HG02852 (cell line): ENCODE measurements at regions not wholly inside any gene's neighbourhood (a gene's known extent, or its start where the extent isn't known, plus 50 kb on each side); places are given as distances from the start of the nearest gene placed in this dataset.

ENCODE experiments used
- ATAC-seq: cut with Tn5 transposase; IDR thresholded peaks from one replicate; pipeline ENCODE4 v1.9.1; 2021; ENCODE audit warnings: mild to moderate bottlenecking, moderate library complexity; ENCODE audit not compliant: unreplicated experiment

DNA sequence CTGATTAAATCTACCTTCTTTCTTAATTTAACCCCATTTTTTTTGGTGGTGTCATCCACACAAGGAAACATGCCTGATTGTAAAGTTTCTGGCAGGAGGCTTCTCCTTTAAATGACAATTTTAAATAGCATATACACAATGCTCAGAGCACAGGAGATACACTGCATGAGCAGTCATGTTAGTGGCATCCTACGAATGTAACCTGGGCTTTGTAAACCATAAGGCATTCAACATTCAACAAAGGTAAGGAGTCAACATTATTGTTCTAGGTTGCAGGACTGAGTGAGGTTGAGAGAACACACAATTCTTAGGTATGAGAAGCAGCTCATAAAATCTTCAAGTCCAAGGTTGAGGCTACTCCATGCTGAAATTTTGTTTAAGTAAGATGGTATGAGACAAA lies 266.6 kb upstream of the SIX2 start:
- no peak for ATAC-seq

DNA sequence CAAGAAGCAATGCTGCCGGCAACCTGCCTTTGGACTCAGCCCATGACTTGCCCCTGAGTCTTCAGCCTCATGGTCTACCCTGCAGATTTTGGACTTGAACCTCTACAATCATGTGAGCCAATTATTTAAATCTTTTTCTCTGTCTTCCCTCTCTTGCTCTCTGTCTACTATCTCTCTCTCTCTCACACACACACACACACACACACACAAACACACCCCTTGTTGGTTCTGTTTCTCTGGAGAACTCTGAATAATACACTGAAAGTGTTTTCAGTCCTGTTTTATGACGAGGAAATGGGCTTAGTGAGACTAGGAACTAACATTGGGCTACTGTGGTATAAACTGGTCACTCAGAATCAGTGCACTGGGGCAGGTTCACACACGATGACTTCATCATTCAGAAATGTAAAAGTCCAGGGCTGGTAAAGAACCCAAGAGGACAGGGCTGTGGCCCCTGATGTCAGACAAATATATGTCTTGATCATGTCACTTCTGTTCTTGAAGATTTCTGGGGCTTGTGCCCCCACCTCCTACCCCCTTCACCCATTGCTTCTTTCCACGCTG lies 266.1 kb upstream of the SIX2 start:
- ATAC-seq, result no peak

DNA sequence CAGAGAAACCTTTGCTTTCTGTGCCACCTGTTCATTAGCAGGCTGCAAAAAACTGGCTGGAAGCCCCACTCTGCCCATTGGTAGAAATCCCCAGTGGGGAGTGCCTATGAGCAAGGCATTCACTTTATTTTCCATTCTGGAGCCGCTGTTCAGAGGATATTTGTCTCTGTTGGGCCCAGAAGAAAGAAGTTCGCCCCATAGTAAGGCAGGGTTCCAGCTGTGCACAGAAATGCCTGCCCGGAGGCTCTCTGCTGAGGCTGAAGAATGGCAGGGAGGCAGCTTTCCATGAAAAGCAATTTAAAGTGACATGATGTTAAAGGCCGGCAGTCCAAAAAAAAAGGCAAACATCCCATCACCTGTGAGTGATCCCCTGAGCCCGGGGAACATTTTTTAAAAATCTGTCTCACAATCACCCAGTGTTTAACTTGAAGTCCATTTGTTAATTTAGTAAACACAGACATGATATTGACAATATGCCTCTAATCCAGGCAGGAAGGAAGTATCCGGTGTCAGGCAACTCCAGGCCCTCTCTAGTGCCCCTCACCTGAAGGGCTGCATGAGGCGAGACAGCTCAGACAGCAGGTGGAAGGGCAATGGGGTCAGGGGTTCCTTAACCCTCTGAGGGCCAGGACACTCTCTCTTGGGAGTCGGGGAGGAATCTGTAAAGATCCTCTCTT lies 265.1 kb upstream of the SIX2 start:
- ATAC-seq, result no peak

DNA sequence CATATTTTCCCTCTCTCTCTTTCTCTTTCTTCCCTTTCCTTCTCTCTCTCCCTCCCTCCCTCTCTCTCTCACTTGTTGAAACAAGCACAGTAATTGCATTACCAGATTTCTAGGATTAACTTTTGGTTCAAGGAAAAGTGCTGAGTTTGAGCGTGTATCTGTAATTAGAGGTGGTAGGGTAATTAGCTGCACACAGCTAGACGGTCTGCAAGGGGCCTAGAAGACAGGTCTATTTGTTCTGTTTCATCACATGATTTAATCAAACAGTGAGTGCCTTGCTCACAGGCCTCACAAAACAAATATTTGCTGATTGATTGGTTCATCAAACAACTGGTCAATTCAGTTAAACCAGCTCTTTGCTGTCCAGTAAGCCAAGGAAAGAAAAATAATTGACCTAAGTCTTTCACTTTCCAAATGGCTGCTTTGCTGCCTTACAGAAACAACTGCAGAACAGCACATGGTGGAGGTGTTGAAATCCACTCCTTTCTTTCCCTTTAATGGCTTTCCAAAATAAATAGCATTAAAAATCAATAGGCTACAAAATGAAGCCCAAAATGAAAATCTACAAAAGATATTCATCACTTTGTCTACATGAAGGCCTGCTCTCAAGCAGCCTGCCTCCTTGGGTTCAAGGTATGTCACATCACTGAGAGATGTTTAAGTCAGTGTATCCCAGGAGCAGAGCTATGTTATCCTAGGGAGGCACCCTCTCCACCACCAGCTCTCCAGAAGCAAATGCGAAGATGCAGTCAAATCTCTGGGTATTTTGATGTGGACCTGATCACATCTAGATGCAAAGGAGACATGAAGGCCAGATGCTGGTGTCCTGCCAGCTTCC lies 264.4 kb upstream of the SIX2 start:
- ATAC-seq, result no peak

DNA sequence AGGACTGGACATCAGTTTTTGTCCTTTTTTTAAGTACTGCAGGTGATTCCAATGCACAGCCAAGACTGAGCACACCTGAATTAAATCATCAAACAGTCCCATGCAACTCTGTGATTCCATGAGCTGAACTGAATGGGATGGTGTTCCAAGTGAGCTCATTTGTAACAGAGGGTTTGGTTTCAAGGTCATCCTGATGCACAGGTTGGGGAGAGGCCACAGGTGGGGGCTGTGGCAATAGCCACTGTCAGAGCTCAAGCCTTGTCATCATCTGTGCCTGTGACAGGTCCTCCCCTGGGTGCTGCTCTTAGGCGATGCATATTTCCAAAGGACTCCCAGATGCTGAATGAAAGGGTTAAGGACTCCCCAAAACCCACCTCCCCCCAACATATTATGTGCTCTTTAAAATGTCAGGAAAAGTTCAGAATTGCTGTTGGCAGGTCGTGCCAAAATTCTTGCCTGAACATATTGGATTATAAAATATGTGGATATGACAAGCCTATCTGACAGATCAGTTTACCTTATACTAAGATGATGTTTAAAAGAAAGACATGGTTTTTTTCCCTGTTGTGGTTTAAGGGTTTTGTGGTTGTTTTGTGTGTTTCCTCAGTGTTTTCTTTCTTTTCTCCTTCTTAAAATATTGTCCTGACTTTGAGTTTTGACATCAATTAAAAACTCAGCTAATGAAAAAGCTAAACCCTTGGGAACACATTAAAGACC lies 263.5 kb upstream of the SIX2 start:
- ATAC-seq, result no peak

DNA sequence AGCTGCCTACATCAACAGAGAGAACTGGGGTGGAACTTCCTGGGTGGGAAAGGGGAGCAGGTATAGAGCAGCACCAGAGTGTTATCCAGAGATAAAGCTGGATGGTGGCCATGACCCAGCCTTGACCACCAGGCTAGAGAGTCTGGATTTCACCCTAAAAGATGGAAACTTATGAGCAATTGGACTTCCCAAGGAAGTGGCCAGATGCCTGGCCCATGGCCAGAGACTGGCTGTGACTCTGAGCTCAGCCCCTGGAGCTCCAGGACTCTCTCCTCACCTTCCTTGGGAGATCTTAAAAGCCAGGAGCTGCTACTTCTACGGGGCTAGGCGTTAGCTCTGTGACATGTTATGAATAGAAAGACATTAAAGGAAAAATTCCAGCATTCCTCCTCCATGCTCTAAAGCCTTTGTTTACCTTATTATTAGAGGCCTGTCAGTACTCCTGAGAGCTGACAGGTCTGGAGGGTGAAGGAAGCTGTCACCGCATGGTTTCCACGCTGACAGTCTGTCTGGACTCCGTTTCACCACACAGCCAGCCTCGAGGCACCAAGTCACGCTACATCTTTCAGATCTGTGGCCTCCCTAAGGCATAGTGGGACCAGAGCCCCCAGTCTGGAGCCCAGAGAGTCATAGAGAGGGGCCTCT lies 260.0 kb upstream of the SIX2 start:
- ATAC-seq, result no peak

DNA sequence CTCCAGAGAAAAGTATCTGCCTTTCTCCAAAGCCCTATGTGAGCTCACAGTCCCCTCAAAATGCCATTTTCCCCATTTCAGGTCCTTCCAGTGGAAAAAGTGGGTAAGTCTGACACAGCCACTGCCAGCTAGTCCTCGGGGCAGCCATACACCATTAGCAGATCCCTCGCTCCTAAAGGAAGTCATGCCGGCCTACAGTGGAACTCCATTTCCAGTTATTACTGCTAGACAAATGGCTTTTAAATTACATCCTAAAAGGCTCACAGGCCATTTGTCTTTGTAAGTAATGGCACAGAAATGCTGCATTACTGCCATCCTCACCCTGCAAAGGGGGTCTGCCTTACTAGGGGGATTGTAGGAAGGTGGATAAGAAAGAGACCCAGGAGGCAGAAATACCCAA lies 259.4 kb upstream of the SIX2 start:
- no peak for ATAC-seq

DNA sequence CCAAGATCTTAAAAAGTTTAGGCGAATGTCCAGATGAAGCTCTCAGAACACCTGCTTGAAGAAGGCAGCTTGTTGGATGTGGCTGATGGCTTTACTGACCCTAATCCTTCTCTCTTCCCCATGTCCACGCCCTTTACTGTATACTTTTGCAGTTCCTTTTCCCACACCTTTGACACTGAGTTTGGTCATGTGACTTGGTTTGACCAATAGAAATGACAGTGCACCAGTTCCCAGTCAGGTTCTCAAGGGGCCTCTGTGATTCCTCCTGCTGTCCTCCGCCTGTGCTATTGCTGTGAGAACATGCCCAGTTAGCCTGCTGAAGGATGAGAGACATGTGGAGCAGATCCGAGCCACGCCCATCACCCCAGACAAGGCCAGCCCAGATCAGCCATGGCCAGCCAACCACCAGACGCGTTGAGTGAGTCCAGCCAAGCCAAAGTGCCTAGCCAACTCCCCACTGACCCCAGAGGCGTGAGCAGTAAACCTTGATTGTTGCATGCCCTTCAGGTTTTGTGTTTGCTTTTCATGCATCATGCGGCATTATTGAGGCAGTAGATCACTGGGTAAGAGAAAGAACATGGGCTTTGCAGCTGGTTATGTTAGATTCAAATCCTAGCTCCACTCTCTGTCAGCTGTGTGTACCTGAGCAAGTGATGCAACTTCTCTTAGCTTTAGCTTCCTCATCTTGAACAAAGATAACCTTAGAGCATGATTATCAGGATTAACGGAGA lies 258.0 kb upstream of the SIX2 start:
- no peak for ATAC-seq

DNA sequence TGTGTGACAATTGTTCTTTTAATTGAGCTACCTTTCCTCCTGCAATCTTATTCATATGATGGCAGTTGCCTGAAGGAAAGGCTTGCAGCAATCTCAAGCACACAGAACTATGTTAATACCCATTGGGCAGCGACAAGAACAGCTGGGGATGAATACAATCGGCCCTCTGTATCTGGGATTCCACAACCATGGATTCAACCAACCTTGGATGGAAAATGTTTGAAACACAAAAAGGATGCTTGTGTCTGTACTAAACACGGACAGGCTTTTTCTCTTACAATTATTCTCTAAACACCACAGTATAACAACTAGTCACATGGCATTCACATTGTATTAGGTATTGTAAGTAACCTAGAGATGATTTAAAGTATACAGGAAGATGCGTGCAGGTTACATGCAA lies 256.1 kb upstream of the SIX2 start:
- no peak for ATAC-seq

DNA sequence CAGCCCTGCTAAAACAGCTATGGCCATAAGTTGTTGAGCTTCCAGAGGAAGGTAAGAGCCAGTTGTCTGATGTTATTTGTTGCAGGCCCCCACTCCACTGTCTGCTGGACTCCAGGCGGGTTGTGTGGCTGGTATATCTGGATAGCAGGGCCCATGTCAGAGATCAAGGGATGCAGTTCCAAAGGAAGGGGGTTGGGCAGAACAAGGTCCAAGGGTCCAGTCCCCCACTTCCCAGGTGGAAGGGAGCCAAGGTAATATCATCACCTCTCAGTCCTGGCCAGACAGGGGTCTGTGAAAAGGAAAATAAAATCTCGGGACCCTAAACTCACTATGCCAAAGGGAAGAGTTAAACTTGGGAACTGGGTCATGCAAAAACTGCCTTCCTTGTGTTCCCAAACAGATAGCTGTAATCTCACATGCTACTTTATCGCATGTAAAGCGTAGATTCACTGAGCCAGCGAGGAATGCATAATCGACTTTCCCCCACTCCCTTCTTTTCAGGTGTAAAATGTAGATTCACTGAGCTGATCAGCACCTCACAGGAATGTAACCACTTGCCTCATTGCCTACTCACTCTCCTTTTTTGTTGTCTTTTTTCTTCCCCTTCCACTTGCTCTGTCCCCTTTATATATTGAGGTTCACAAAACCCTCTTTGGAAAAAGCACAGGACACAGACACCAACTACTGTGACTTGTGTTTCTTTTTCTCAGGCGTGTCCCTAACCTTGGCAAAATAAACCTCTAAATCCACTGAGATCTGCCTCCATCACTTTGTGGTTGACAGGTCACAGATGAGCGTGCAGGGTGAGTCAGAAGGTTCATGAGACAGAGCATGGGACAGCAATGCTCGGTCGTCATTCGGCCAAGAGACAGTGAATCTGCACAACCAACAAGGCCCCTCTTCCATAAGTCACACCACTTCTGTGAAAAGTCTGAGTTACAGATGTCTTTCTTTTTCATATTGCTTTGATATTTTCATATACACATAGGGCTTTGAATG lies 255.3 kb upstream of the SIX2 start:
- ATAC-seq, result no peak

DNA sequence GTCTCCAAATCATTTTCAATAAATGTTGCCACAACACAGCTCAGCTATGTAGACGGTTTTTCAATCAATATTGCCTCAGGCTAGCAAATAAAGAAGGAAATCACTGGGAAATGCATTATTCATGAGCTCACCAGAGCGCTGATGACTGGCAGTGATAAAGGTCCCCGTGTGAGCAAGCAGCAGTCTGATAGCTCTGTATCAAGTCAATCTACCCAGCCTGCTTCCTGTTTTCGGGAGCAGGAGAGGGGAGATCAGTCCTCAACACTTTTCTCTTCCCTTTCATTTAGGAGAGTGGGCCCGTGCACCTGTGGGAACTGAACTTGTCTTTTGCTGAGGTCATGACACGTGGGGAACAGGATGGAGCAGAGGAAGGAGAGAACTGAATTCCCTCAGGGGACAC lies 253.9 kb upstream of the SIX2 start:
- no peak for ATAC-seq

DNA sequence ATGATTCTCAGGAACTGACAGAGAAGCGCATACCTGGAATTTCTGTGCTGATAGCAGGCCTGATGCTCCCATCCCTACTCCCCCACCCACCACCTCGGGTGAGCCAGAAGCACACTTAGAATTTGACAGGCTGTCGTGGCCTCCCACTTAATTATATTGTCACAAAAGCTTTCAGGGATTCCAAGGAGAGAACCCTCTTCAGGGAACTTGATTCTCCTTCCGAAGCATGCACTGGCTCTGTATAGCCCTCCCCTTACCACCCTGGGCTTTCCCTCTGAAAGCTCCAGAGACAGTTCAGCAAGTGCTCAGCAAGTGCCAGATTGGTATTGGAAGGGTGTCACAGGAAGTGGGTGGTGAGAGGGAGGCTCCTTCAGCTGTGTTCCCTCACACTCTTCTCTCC lies 252.5 kb upstream of the SIX2 start:
- ATAC-seq, result no peak

DNA sequence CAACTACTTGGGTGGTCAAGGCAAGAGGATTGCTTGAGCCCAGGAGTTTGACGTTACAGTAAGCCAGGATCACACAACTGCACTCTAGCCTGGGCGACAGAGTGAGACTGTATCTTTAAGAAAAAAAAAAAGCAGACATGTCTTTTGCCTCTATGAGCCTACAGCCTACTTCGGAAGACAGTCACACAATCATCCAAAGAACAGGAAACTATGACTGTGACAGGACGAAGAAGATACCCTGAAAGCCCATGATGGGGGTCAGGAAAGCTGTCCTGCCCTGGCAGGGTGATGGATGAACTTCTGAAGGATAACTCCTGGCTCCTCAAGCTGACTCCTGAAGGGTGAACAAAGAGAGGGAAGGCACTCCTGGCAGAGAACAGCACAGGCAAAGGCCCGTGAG lies 251.7 kb upstream of the SIX2 start:
- ATAC-seq, result no peak

DNA sequence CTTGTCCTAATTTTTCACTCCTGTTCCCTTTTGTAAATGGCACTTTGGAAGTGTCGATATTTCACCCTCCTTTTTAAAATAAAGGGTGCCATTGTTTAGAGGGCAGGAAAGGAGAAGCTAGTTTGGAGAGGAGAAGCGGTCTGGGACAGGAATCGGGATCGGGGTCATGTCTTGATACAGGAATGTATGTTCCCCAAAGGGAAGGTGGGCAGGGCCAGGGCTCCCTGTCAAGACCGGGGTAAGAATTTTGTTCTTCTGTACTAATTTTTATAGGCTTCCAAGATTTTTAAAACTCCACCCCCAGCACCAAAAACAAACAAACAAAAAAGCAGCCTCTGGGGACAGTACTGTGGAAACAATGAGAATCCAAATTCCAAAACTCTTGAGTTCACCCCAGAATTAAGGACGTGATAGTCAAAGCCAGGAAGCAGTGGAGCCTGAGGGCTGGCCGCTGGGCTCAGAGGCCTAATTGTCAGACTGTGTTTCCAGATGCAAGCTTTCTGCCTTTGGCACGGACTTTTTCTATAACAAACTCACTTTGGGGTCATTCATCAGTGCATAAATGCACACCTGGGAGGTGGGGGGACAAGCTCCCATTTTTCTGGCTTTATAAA lies 250.4 kb upstream of the SIX2 start:
- ATAC-seq, result no peak

DNA sequence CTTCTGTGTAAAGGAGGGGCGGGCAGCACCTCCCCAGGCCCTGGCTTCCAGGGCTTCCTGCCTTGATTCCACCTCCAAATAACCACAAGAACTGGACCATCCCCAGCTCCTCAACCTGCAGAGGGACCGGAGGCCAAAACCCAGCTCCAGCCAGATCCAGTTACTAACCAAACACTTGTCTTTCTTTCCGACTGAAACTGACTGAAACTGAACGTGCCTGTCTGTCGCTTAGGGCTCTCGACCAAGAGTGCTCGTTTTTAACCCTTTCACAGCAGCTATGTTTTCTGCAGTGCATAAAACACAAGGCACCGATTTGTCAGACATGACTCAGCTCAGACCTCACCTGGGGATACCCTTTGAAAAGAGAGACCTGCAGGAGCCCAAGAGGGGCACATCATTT lies 249.9 kb upstream of the SIX2 start:
- no peak for ATAC-seq

DNA sequence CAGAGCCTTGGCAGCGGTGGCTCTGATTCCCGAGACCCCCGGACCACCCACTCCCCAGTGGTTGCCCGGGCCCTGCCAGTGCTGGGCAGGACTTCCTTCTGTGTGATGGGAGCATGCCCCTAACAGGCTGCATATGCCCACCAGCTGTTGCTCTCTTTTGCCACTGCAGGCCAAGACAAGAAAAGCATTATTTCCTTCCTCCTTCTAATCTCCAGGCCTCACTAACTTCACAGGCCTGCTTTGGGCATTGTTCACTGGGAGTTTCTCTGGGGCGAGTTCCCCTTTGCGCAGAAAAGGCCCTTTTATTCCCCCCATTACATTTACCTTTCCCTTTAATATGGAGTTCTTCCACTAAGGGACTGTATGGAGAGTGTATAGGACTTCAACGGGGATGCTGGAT lies 249.1 kb upstream of the SIX2 start:
- ATAC-seq, result no peak

DNA sequence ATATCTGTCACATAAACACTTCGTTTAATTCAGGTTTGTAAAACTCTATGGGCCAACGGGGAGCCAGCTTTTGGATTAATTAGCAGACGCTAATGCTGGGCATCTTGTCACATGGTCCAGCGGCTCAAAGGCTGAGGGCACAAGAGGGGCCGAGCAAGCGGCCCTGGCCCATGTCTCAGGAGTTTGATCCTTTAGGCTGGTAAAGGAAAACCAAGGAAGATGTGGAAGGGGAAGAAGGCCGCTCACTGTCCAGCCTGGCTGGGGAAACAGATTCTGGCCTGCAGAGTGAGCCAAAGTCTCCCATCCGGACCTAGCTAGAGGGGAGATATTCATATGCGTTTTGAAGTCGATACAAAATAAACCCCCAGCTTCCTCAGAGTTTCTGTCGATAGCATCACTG lies 248.6 kb upstream of the SIX2 start:
- ATAC-seq, result no peak

DNA sequence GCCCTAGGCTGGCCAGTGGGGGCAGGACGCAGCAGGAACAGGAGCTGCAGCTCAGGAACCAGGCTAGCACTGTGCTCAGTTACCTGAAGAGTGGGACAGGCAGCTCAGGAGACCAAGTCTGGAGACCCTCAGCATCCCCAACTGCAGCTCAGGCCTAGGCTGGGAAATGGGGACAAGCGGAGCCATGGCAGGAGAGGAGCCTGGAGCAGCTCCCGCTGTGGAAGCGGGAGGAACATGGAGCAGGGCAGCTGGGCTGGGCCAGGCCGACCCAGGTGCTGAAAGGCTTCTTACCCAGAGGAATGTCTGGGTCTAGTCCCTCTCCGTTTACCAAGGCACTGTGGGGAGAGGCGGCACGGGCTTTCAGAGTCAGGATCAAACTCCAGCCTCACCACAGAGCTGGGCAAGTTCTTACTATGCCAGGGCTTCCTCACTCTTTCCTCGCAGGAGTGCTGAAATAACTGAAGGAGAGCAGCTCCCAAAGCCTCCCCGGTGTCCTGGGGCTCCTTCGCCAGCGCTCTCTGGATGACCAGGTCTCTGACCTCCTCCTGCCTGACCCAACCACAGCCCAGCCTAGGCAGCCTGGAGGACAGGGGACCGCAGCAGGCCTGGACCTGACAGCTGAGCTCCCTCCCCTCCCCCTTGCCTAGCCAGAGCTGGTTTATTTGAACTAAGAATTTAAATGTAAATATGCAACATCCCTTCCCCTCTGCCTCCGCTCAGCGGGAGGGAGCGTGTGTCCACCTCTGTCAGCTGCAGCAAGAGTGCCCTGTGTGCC lies 247.8 kb upstream of the SIX2 start:
- ATAC-seq, result no peak
